ENCODE measurements at regions not wholly inside any gene's neighbourhood (a gene's known extent, or its start where the extent isn't known, plus 50 kb on each side); places are given as distances from the start of the nearest gene placed in this dataset.
A peak's percentile ranks its signal among the peaks of the same experiment; 100 is the strongest.

- peak; percentile 25 for DNase-seq (ENCODE audit: low read depth)
- H3K4me3 ChIP-seq (ENCODE audit: low read depth, low read length): no peak overlapping the region
- TF ChIP-seq CTCF (IDR thresholded peaks at IDR 0.05; ENCODE audit: control insufficient read depth, extremely low read depth, insufficient read depth): peak; percentile 14; the same call in 1 of the 2 replicates
Measured at GRCh38 chr10:111131168-111131799, 54.5 kb downstream of the ADRA2A start.

DNA sequence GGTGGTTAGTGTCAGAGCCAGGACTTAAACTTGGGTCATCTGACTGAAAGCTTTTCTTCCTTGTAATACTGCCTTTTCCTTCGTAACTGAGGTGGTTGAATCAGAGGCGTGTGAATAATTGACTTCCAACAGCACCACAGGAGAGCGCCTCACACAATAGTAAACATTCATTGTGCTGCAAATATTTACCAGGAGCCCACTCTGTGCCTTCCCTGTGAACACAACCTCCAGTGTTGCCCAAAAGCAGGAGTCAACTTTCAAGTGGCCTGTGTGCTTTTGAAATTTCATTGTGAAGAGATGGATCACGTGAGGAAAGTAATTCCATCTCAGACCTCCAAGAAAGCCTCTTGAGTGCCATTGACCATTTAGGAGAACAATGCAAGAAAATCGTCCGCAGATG lies 60.2 kb downstream of the ADRA2A start:
- TF ChIP-seq CTCF (IDR thresholded peaks at IDR 0.05; ENCODE audit: control insufficient read depth, extremely low read depth, insufficient read depth): no peak
- DNase-seq (ENCODE audit: low read depth): peak; percentile 79
- H3K4me3 ChIP-seq (ENCODE audit: low read depth, low read length): peak overlapping the region; percentile 15; the same call in 1 of the 2 replicates

GRCh38 chr10:111137587-111137986 lies 60.8 kb downstream of the ADRA2A start:
- DNase-seq (ENCODE audit: low read depth): no peak
- no peak overlapping the region for H3K4me3 ChIP-seq (ENCODE audit: low read depth, low read length)

DNA sequence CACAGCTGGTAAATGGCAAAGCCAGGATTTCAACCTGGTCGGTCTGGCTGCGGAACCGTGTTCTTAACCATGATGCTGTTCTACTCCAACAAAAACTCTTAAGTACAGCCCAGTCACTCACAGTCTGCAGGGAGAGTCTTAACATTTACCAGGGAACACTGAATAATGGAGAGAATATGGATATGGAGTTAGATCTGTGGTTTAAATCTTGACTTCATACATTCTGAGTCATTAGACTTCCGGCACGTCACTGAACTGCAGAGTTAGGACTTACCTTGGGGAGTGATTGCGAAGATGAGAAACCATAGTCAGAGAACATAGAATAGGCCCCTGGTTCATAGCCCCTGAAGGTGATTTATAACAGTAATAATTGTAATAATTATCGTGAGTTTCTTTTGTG lies 61.7 kb downstream of the ADRA2A start:
- no peak overlapping the region for H3K4me3 ChIP-seq (ENCODE audit: low read depth, low read length)
- DNase-seq (ENCODE audit: low read depth): no peak
- no peak for TF ChIP-seq CTCF (IDR thresholded peaks at IDR 0.05; ENCODE audit: control insufficient read depth, extremely low read depth, insufficient read depth)

More at GRCh38 chr10:111137587-111137986, 60.8 kb downstream of the ADRA2A start:
- no peak for TF ChIP-seq CTCF (IDR thresholded peaks at IDR 0.05; ENCODE audit: control insufficient read depth, extremely low read depth, insufficient read depth)

DNA sequence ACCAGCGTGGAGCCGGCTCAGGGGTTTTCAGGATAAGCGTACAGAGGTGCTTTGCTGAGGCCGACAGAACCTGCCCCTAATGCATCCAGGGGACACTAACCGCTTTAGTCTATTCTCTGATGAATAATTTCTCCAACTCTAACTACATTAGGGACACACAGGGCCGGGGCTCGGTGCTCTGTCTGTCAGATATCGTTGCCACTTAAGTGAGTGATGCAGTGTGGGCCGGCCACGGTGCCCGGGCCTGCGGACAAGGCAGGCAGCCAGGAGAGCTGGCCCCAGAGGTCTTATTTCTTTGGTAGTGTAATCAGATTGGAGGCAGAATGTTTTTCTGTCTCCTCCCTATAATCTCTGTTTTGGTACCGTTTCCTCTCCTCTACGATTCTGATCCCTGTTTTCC lies 62.7 kb downstream of the ADRA2A start:
- no peak for TF ChIP-seq CTCF (IDR thresholded peaks at IDR 0.05; ENCODE audit: control insufficient read depth, extremely low read depth, insufficient read depth)
- no peak for DNase-seq (ENCODE audit: low read depth)
- no peak overlapping the region for H3K4me3 ChIP-seq (ENCODE audit: low read depth, low read length)

DNA sequence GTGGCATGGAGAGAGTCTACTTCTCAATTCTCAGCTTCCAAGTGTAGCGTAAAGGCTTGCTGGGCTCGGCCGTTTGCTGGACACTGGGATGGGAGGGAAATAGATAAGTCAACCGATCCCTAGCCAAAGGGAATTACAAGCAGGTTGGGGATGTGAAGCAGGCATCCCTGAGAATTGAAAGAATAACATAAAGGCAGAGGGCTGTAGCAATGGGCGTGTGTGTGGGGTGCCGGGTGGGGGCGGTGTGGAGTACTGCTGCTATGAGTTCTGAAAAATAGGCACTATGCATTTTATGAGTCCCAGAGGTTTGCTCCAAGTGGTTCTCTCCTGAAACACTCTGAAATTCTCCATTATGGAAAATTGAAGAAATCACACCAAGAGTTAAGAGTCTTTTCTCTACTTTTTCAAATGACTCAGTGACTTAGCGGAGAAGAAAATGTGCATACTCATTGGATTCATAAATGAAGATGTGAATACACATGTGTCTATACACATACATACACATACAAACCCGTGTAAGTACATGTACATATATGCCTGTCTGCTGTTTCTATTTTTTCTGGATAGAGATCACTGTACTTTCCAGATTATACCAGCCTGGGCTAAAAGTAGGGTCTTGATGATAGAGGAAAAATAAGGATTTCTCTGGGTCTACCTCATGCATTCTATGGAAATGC lies 65.4 kb downstream of the ADRA2A start:
- no peak overlapping the region for H3K4me3 ChIP-seq (ENCODE audit: low read depth, low read length)
- TF ChIP-seq CTCF (IDR thresholded peaks at IDR 0.05; ENCODE audit: control insufficient read depth, extremely low read depth, insufficient read depth): no peak
- DNase-seq (ENCODE audit: low read depth): no peak

All from LNCaP clone FGC (cell line).